Type B pancreatic cell (in vitro differentiated cells): ENCODE measurements at regions not wholly inside any gene's neighbourhood (a gene's known extent, or its start where the extent isn't known, plus 50 kb on each side); places are given as distances from the start of the nearest gene placed in this dataset.

Experiments
- DNase-seq: peaks from one replicate; pipeline ENCODE4 v3.0.0; 2021; ENCODE audit warnings: mixed read lengths; ENCODE audit not compliant: unreplicated experiment; ENCODE audit errors: extremely low spot score
- H3K27ac Mint-ChIP-seq: 2 replicates; pipeline ENCODE4 v1.8.0; 2021; ENCODE audit warnings: mild to moderate bottlenecking, mixed read lengths
- H3K27me3 Mint-ChIP-seq: 2 replicates; pipeline ENCODE4 v1.8.0; 2021; ENCODE audit warnings: mixed read lengths
- H3K36me3 Mint-ChIP-seq: 2 replicates; pipeline ENCODE4 v1.8.0; 2021; ENCODE audit warnings: mixed read lengths
- H3K4me1 Mint-ChIP-seq: one replicate; pipeline ENCODE4 v1.8.0; 2021; ENCODE audit warnings: mixed read lengths; ENCODE audit not compliant: unreplicated experiment
- H3K4me3 Mint-ChIP-seq: 2 replicates; pipeline ENCODE4 v1.8.0; 2021; ENCODE audit warnings: mild to moderate bottlenecking, mixed read lengths
- H3K9me3 Mint-ChIP-seq: 2 replicates; pipeline ENCODE4 v1.8.0; 2021; ENCODE audit warnings: mixed read lengths
- TF ChIP-seq, protein P1 (sequence below): fragments of 200-600 bp; sonication (generic); conservative IDR thresholded peaks from 2 replicates; pipeline ENCODE4 v1.5.0; 2021; ENCODE audit warnings: antibody characterized with exemption, mild to moderate bottlenecking

GRCh38 chr9:29456940-29457339 lies 1883.7 kb upstream of the C9orf72 start:
- TF ChIP-seq, protein P1, sequence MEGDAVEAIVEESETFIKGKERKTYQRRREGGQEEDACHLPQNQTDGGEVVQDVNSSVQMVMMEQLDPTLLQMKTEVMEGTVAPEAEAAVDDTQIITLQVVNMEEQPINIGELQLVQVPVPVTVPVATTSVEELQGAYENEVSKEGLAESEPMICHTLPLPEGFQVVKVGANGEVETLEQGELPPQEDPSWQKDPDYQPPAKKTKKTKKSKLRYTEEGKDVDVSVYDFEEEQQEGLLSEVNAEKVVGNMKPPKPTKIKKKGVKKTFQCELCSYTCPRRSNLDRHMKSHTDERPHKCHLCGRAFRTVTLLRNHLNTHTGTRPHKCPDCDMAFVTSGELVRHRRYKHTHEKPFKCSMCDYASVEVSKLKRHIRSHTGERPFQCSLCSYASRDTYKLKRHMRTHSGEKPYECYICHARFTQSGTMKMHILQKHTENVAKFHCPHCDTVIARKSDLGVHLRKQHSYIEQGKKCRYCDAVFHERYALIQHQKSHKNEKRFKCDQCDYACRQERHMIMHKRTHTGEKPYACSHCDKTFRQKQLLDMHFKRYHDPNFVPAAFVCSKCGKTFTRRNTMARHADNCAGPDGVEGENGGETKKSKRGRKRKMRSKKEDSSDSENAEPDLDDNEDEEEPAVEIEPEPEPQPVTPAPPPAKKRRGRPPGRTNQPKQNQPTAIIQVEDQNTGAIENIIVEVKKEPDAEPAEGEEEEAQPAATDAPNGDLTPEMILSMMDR = no peak
- no peak for DNase-seq
- no peaks in the 10 kb centered on the region for H3K4me1 Mint-ChIP-seq
- H3K27me3 Mint-ChIP-seq = no peaks in the 10 kb centered on the region
- no peaks in the 10 kb centered on the region for H3K36me3 Mint-ChIP-seq
- no peak overlapping the region for H3K4me3 Mint-ChIP-seq
- no peaks in the 10 kb centered on the region for H3K9me3 Mint-ChIP-seq
- H3K27ac Mint-ChIP-seq = no peak overlapping the region

GRCh38 chr9:29475471-29475870 lies 1902.2 kb upstream of the C9orf72 start:
- Mint-ChIP-seq H3K9me3 (no peaks in the 10 kb centered on the region), H3K4me1 (no peaks in the 10 kb centered on the region), H3K4me3 (no peak overlapping the region), H3K36me3 (no peaks in the 10 kb centered on the region), H3K27me3 (no peaks in the 10 kb centered on the region), H3K27ac (no peak overlapping the region)
- DNase-seq = no peak
- TF ChIP-seq, protein P1 = no peak

DNA sequence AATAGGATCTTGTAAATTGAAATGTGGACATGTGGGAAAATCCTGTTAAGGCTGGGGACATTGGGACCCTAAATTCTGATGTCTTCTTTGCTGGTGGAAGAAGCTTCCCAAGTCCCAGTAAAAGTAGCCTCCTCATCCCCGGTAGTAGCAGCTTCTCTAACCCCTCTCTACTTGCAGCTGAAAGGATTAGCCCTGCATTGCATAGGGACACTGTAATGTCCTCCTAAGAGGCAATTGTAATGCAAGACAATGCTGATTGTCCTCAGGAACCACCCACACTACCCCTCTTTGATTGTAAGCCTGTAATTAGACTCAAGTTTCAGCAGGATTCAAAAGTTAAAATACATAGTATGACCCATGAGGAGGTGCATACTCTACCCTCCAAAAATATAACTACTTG lies 1938.4 kb upstream of the C9orf72 start:
- Mint-ChIP-seq H3K27me3 (peaks cover 5% of the 10 kb centered on the region), H3K4me3 (no peak overlapping the region), H3K9me3 (peaks cover 4% of the 10 kb centered on the region), H3K4me1 (no peaks in the 10 kb centered on the region), H3K27ac (no peak overlapping the region), H3K36me3 (no peaks in the 10 kb centered on the region)
- DNase-seq = no peak
- TF ChIP-seq, protein P1 = no peak

DNA sequence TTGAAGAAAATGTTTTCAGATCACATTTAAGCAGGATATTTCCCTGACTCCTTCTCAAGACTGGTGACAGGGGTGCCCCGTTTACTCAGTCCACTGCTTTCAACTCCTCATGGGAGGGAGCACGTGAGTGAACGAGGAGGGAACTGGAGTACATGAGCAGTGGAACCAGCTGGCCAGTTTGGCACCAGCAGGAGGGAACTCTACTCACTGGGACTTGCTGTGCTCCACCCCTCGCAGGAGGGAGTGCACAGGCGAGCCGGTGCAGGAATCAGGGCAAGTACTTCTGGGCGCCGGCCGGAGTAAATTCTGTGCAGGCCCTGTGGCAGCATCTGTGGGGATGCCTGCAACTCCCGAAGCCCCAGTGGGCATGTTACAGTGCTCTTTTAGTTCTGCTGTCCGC lies 1941.1 kb upstream of the C9orf72 start:
- no peaks in the 10 kb centered on the region for H3K9me3 Mint-ChIP-seq
- no peaks in the 10 kb centered on the region for H3K36me3 Mint-ChIP-seq
- H3K4me3 Mint-ChIP-seq = no peak overlapping the region
- no peak for DNase-seq
- H3K27me3 Mint-ChIP-seq = peaks cover 5% of the 10 kb centered on the region
- no peaks in the 10 kb centered on the region for H3K4me1 Mint-ChIP-seq
- no peak overlapping the region for H3K27ac Mint-ChIP-seq
- TF ChIP-seq, protein P1 = no peak

GRCh38 chr9:29514862-29515261 lies 1941.6 kb upstream of the C9orf72 start:
- TF ChIP-seq, protein P1 = no peak
- H3K4me3 Mint-ChIP-seq = no peak overlapping the region
- no peak overlapping the region for H3K27ac Mint-ChIP-seq
- no peak for DNase-seq
- peaks cover 5% of the 10 kb centered on the region for H3K27me3 Mint-ChIP-seq
- no peaks in the 10 kb centered on the region for H3K4me1 Mint-ChIP-seq
- no peaks in the 10 kb centered on the region for H3K36me3 Mint-ChIP-seq
- H3K9me3 Mint-ChIP-seq = no peaks in the 10 kb centered on the region

DNA sequence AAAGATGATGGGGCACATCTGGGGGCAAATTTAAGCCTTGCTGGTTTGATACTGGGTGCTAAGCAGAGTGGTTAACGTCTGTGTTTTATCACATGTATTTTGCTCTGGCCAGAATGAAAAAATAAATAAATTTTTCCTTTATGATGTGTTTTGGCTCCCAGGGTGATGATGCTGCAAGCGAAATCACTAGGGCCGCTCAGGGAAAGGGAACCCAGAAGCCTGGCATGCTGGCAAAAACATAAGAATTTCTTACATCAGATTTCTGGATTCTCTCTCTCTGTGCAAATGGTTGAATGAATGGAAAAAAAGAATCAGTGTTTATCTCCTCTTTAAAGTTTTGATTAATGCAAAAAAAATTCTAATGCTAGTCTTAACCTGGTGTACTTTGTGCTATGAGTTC lies 1975.2 kb upstream of the C9orf72 start:
- Mint-ChIP-seq H3K27me3 (no peaks in the 10 kb centered on the region), H3K27ac (no peak overlapping the region), H3K4me1 (no peaks in the 10 kb centered on the region), H3K9me3 (no peaks in the 10 kb centered on the region), H3K36me3 (no peaks in the 10 kb centered on the region), H3K4me3 (no peak overlapping the region)
- TF ChIP-seq, protein P1 = no peak
- DNase-seq = no peak
